GM12892 (cell line): ENCODE measurements at regions not wholly inside any gene's neighbourhood (a gene's known extent, or its start where the extent isn't known, plus 50 kb on each side); places are given as distances from the start of the nearest gene placed in this dataset.

Experiments
- POLR2AphosphoS5 ChIP-seq: IDR thresholded peaks from 2 replicates; pipeline ENCODE4 v1.6.1; 2011; ENCODE audit warnings: low read depth, low read length, control low read depth
- TAF1 ChIP-seq: IDR thresholded peaks from 2 replicates; pipeline ENCODE4 v1.6.1; 2011; ENCODE audit warnings: low read depth, mild to moderate bottlenecking, control low read depth, low read length, borderline replicate concordance

DNA sequence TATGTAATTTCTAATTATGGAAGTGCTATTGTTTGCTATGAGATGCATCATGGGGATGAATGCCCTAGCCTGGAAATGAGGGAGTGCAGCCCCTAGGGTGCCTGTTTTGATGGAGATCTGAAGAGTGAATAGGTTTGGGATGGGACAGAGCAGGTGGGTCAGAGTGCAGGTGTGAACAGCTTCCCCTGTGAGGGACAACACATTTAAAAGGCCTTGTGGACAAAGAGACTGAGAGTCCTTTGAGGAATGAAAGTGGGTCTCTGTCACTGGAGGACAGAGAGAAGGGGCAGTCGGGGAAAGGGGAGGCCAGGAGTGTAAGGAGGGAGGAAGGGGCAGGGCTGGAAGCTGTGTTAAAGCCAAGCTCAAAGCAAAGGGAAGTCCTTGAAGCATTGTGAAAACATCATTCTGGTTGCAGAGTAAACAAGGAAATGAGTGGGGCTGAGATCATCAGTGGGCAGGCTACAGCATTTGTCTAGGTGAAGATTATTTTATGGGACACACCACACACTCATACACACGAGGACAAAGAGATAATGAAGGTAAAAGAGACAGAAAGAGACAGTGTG, 877.6 kb downstream of the SLC4A3 start:
- no peak for TF ChIP-seq POLR2AphosphoS5
- no peak for TF ChIP-seq TAF1
